Suprapubic skin (tissue), 4 donors: ENCODE measurements at regions not wholly inside any gene's neighbourhood (a gene's known extent, or its start where the extent isn't known, plus 50 kb on each side); places are given as distances from the start of the nearest gene placed in this dataset.
"Not testable (repeated sequence)": the region's sequence is repeated elsewhere in the genome, so short reads cannot be mapped to it uniquely, and the experiment has no call there.

Experiments used
- DNase-seq, 2 donors: peaks; one replicate each; pipeline ENCODE4 v3.0.0-alpha.2; 2019; ENCODE audit warnings: low spot score in 2 of 2
- H3K27ac ChIP-seq: fragments of 200-600 bp; sonication (generic); one replicate; pipeline ENCODE4 v1.5.1; 2019
- H3K27me3 ChIP-seq: fragments of 200-600 bp; sonication (generic); one replicate; pipeline ENCODE4 v1.5.1; 2019
- H3K36me3 ChIP-seq: fragments of 200-600 bp; sonication (generic); one replicate; pipeline ENCODE4 v1.5.1; 2019
- H3K4me1 ChIP-seq: fragments of 200-600 bp; sonication (generic); one replicate; pipeline ENCODE4 v1.5.1; 2019
- H3K4me3 ChIP-seq: fragments of 200-600 bp; sonication (generic); one replicate; pipeline ENCODE4 v1.5.1; 2019; ENCODE audit warnings: mild to moderate bottlenecking
- H3K9me3 ChIP-seq: fragments of 200-600 bp; sonication (generic); one replicate; pipeline ENCODE4 v1.5.1; 2019
- CTCF ChIP-seq, 2 donors: fragments of 200-600 bp in 1 of 2; fragments of 450-650 bp in 1 of 2; sonication (generic) in 1 of 2; IDR thresholded peaks; one replicate each; pipeline ENCODE4 v1.5.1; 2016 to 2019; ENCODE audit warnings: antibody characterized with exemption in 2 of 2, mild to moderate bottlenecking in 1 of 2, moderate library complexity in 1 of 2
- EP300 ChIP-seq: sonication (generic); formaldehyde crosslinking; IDR thresholded peaks from one replicate; pipeline ENCODE4 v1.6.1; 2017; ENCODE audit warnings: antibody characterized with exemption
- POLR2A ChIP-seq, 2 donors: fragments of 450-650 bp; IDR thresholded peaks; one replicate each; pipeline ENCODE4 v1.6.1; 2017; ENCODE audit warnings: antibody characterized with exemption in 2 of 2, mild to moderate bottlenecking in 2 of 2, moderate library complexity in 2 of 2
- POLR2AphosphoS5 ChIP-seq, 3 donors: sonication (generic); formaldehyde crosslinking; IDR thresholded peaks; one replicate each; pipeline ENCODE4 v1.6.1; 2017; ENCODE audit warnings: antibody characterized with exemption in 3 of 3
- WGBS: methylation state at CpG from one replicate; pipeline ENCODE4 v1.1.5; 2018; 5-methylcytosine and 5-hydroxymethylcytosine counted together

GRCh38 chr4:42309361-42310260 lies 87.7 kb upstream of the SHISA3 start:
- Histone ChIP-seq H3K9me3 (no peaks in the 10 kb centered on the region), H3K4me3 (no peak overlapping the region), H3K4me1 (no peaks in the 10 kb centered on the region), H3K27me3 (no peaks in the 10 kb centered on the region), H3K27ac (no peak overlapping the region), H3K36me3 (no peaks in the 10 kb centered on the region)
- no peak for DNase-seq
- no peak for TF ChIP-seq EP300
- no peak for TF ChIP-seq POLR2A (IDR thresholded peaks at IDR 0.05)
- no peak for TF ChIP-seq POLR2AphosphoS5 (IDR thresholded peaks at IDR 0.05)
- TF ChIP-seq CTCF (IDR thresholded peaks at IDR 0.05), result no peak
- 82% methylated on average over 9 of the region's 9 CpGs for WGBS

GRCh38 chr4:42310358-42310757 lies 86.9 kb upstream of the SHISA3 start:
- Histone ChIP-seq H3K27ac (no peak overlapping the region), H3K36me3 (no peaks in the 10 kb centered on the region), H3K27me3 (peaks cover 3% of the 10 kb centered on the region), H3K4me1 (no peaks in the 10 kb centered on the region), H3K4me3 (no peak overlapping the region), H3K9me3 (no peaks in the 10 kb centered on the region)
- no peak for TF ChIP-seq CTCF (IDR thresholded peaks at IDR 0.05)
- no peak for TF ChIP-seq POLR2AphosphoS5 (IDR thresholded peaks at IDR 0.05)
- no peak for TF ChIP-seq EP300
- no peak for TF ChIP-seq POLR2A (IDR thresholded peaks at IDR 0.05)
- no peak for DNase-seq
- WGBS, result 48% methylated on average over 5 of the region's 5 CpGs

GRCh38 chr4:42310806-42311205 lies 86.5 kb upstream of the SHISA3 start:
- WGBS, result 89% methylated on average over 5 of the region's 5 CpGs
- no peaks in the 10 kb centered on the region for H3K4me1 ChIP-seq
- no peaks in the 10 kb centered on the region for H3K36me3 ChIP-seq
- peaks cover 3% of the 10 kb centered on the region for H3K27me3 ChIP-seq
- no peak for DNase-seq
- no peak overlapping the region for H3K4me3 ChIP-seq
- H3K27ac ChIP-seq, result no peak overlapping the region
- no peaks in the 10 kb centered on the region for H3K9me3 ChIP-seq
- no peak for TF ChIP-seq POLR2AphosphoS5 (IDR thresholded peaks at IDR 0.05)
- no peak for TF ChIP-seq EP300
- no peak for TF ChIP-seq POLR2A (IDR thresholded peaks at IDR 0.05)

- no peak for DNase-seq
- TF ChIP-seq EP300, result no peak
- TF ChIP-seq CTCF (IDR thresholded peaks at IDR 0.05), result no peak
- TF ChIP-seq POLR2AphosphoS5 (IDR thresholded peaks at IDR 0.05), result no peak
- no peak for TF ChIP-seq POLR2A (IDR thresholded peaks at IDR 0.05)
- WGBS, result 75% methylated on average over 3 of the region's 3 CpGs
- peaks cover 3% of the 10 kb centered on the region for H3K27me3 ChIP-seq
- H3K9me3 ChIP-seq, result no peaks in the 10 kb centered on the region
- no peak overlapping the region for H3K4me3 ChIP-seq
- no peaks in the 10 kb centered on the region for H3K4me1 ChIP-seq
- H3K27ac ChIP-seq, result no peak overlapping the region
- H3K36me3 ChIP-seq, result no peaks in the 10 kb centered on the region
Measured at GRCh38 chr4:42311591-42311990, 85.7 kb upstream of the SHISA3 start.

GRCh38 chr4:42313420-42313819 lies 83.9 kb upstream of the SHISA3 start:
- not testable (repeated sequence) for H3K9me3 ChIP-seq, H3K27ac ChIP-seq, DNase-seq, H3K4me3 ChIP-seq, H3K36me3 ChIP-seq, H3K4me1 ChIP-seq, H3K27me3 ChIP-seq
- WGBS, result 85% methylated on average over 6 of the region's 6 CpGs

GRCh38 chr4:42313872-42314271 lies 83.4 kb upstream of the SHISA3 start:
- WGBS, result 95% methylated on average over 16 of the region's 16 CpGs
- H3K9me3 ChIP-seq, result no peaks in the 10 kb centered on the region
- H3K4me3 ChIP-seq, result no peak overlapping the region
- H3K36me3 ChIP-seq, result no peaks in the 10 kb centered on the region
- TF ChIP-seq POLR2A (IDR thresholded peaks at IDR 0.05) (no peak), EP300 (no peak), POLR2AphosphoS5 (IDR thresholded peaks at IDR 0.05) (no peak), CTCF (IDR thresholded peaks at IDR 0.05) (no peak)
- H3K4me1 ChIP-seq, result no peaks in the 10 kb centered on the region
- H3K27me3 ChIP-seq, result peaks cover 3% of the 10 kb centered on the region
- no peak for DNase-seq
- no peak overlapping the region for H3K27ac ChIP-seq
